Large intestine (tissue), 3 donors: ENCODE measurements at regions not wholly inside any gene's neighbourhood (a gene's known extent, or its start where the extent isn't known, plus 50 kb on each side); places are given as distances from the start of the nearest gene placed in this dataset.

Source experiments
- DNase-seq, 2 donors: peaks; one replicate each; pipeline versions ENCODE4 v3.0.0 to v3.0.0-alpha.2; 2013
- H3K27ac ChIP-seq: one replicate; pipeline ENCODE4 v1.5.1; 2013; ENCODE audit warnings: low read length
- H3K27me3 ChIP-seq: 2 replicates; pipeline ENCODE4 v1.6.1; 2013; ENCODE audit warnings: low read length; ENCODE audit not compliant: control insufficient read depth, insufficient read depth
- H3K36me3 ChIP-seq: 2 replicates; pipeline ENCODE4 v1.6.1; 2013; ENCODE audit warnings: low read length; ENCODE audit not compliant: control insufficient read depth, insufficient read depth
- H3K4me1 ChIP-seq: one replicate; pipeline ENCODE4 v1.6.1; 2013; ENCODE audit warnings: low read length; ENCODE audit not compliant: control insufficient read depth, insufficient read depth
- H3K4me3 ChIP-seq: one replicate; pipeline ENCODE4 v1.5.1; 2013; ENCODE audit warnings: low read length
- H3K9me3 ChIP-seq: one replicate; pipeline ENCODE4 v1.6.1; 2013; ENCODE audit warnings: mild to moderate bottlenecking, low read depth, low read length, moderate library complexity; ENCODE audit not compliant: control insufficient read depth
- WGBS: methylation state at CpG from one replicate; pipeline ENCODE4 v1.1.5; 2013; ENCODE audit warnings: low lambda C conversion rate; ENCODE audit not compliant: insufficient coverage; 5-methylcytosine and 5-hydroxymethylcytosine counted together

GRCh38 chr2:34492561-34493455 lies 893.7 kb upstream of the FAM98A start:
- DNase-seq: peak in 1 of 2 donors; percentile 24
- WGBS: no CpG with 5 or more reads among the region's 3 CpGs
- no peaks in the 10 kb centered on the region for H3K27me3 ChIP-seq

GRCh38 chr2:34486965-34487364 lies 887.9 kb upstream of the FAM98A start:
- Histone ChIP-seq H3K36me3 (no peaks in the 10 kb centered on the region), H3K9me3 (no peaks in the 10 kb centered on the region), H3K27ac (peak overlapping the region; percentile 59), H3K27me3 (no peaks in the 10 kb centered on the region), H3K4me1 (peaks cover 6% of the 10 kb centered on the region), H3K4me3 (no peak overlapping the region)
- WGBS: no CpG with 5 or more reads among the region's 2 CpGs
- peak; percentile 61 to 66 for DNase-seq

More at GRCh38 chr2:34492561-34493455, 893.7 kb upstream of the FAM98A start:
- H3K27ac ChIP-seq: no peak overlapping the region
- no peaks in the 10 kb centered on the region for H3K36me3 ChIP-seq
- no peaks in the 10 kb centered on the region for H3K9me3 ChIP-seq
- H3K4me1 ChIP-seq: peaks cover 3% of the 10 kb centered on the region
- H3K4me3 ChIP-seq: no peak overlapping the region

GRCh38 chr2:34481542-34481941 lies 882.4 kb upstream of the FAM98A start:
- H3K4me3 ChIP-seq: no peak overlapping the region

GRCh38 chr2:34480366-34480765 lies 881.3 kb upstream of the FAM98A start:
- no peaks in the 10 kb centered on the region for H3K4me1 ChIP-seq
- DNase-seq: no peak
- H3K4me3 ChIP-seq: no peak overlapping the region
- H3K27ac ChIP-seq: no peak overlapping the region
- 60% methylated on average over 1 of the region's 2 CpGs for WGBS
- H3K27me3 ChIP-seq: no peaks in the 10 kb centered on the region
- H3K36me3 ChIP-seq: no peaks in the 10 kb centered on the region
- H3K9me3 ChIP-seq: no peaks in the 10 kb centered on the region

More at GRCh38 chr2:34481542-34481941, 882.4 kb upstream of the FAM98A start:
- Histone ChIP-seq H3K4me1 (peaks cover 2% of the 10 kb centered on the region), H3K27ac (no peak overlapping the region), H3K9me3 (no peaks in the 10 kb centered on the region), H3K36me3 (no peaks in the 10 kb centered on the region), H3K27me3 (no peaks in the 10 kb centered on the region)
- WGBS: no CpG with 5 or more reads among the region's 3 CpGs
- no peak for DNase-seq

- H3K36me3 ChIP-seq: no peaks in the 10 kb centered on the region
- no peaks in the 10 kb centered on the region for H3K27me3 ChIP-seq
- H3K27ac ChIP-seq: no peak overlapping the region
- no peak for DNase-seq
- no CpG with 5 or more reads among the region's 1 CpG for WGBS
- no peaks in the 10 kb centered on the region for H3K9me3 ChIP-seq
- H3K4me3 ChIP-seq: no peak overlapping the region
- no peaks in the 10 kb centered on the region for H3K4me1 ChIP-seq
These were observed 876.1 kb upstream of the FAM98A start for GRCh38 chr2:34475156-34475555.

GRCh38 chr2:34474646-34475045 lies 875.5 kb upstream of the FAM98A start:
- WGBS: no CpG with 5 or more reads among the region's 1 CpG
- no peak for DNase-seq
- H3K4me3 ChIP-seq: no peak overlapping the region
- H3K4me1 ChIP-seq: no peaks in the 10 kb centered on the region
- H3K27me3 ChIP-seq: no peaks in the 10 kb centered on the region
- H3K27ac ChIP-seq: no peak overlapping the region
- H3K36me3 ChIP-seq: no peaks in the 10 kb centered on the region
- H3K9me3 ChIP-seq: no peaks in the 10 kb centered on the region

GRCh38 chr2:34447097-34447496 lies 848.0 kb upstream of the FAM98A start:
- Histone ChIP-seq H3K36me3 (no peaks in the 10 kb centered on the region), H3K4me1 (no peaks in the 10 kb centered on the region), H3K9me3 (no peaks in the 10 kb centered on the region), H3K27me3 (no peaks in the 10 kb centered on the region), H3K4me3 (no peak overlapping the region), H3K27ac (no peak overlapping the region)
- DNase-seq: no peak

- WGBS: 100% methylated on average over 2 of the region's 2 CpGs
- no peaks in the 10 kb centered on the region for H3K27me3 ChIP-seq
- DNase-seq: no peak
- H3K27ac ChIP-seq: no peak overlapping the region
- H3K36me3 ChIP-seq: no peaks in the 10 kb centered on the region
- H3K4me3 ChIP-seq: no peak overlapping the region
- no peaks in the 10 kb centered on the region for H3K4me1 ChIP-seq
- H3K9me3 ChIP-seq: peaks cover 11% of the 10 kb centered on the region
These were observed 824.2 kb upstream of the FAM98A start for GRCh38 chr2:34423301-34423700.

GRCh38 chr2:34419856-34420255 lies 820.8 kb upstream of the FAM98A start:
- no peaks in the 10 kb centered on the region for H3K36me3 ChIP-seq
- no peaks in the 10 kb centered on the region for H3K27me3 ChIP-seq
- H3K9me3 ChIP-seq: peaks cover 10% of the 10 kb centered on the region
- no peak for DNase-seq
- H3K4me1 ChIP-seq: no peaks in the 10 kb centered on the region
- no peak overlapping the region for H3K27ac ChIP-seq
- H3K4me3 ChIP-seq: no peak overlapping the region

GRCh38 chr2:34416856-34417255 lies 817.8 kb upstream of the FAM98A start:
- 100% methylated on average over 1 of the region's 2 CpGs for WGBS
- H3K36me3 ChIP-seq: no peaks in the 10 kb centered on the region
- H3K4me3 ChIP-seq: no peak overlapping the region
- H3K27me3 ChIP-seq: no peaks in the 10 kb centered on the region
- no peaks in the 10 kb centered on the region for H3K9me3 ChIP-seq
- DNase-seq: no peak
- H3K27ac ChIP-seq: no peak overlapping the region
- H3K4me1 ChIP-seq: no peaks in the 10 kb centered on the region

GRCh38 chr2:34414856-34415255 lies 815.8 kb upstream of the FAM98A start:
- Histone ChIP-seq H3K27ac (no peak overlapping the region), H3K27me3 (no peaks in the 10 kb centered on the region), H3K36me3 (no peaks in the 10 kb centered on the region), H3K4me1 (no peaks in the 10 kb centered on the region), H3K9me3 (no peaks in the 10 kb centered on the region), H3K4me3 (no peak overlapping the region)
- WGBS: 80% methylated on average over 1 of the region's 4 CpGs
- no peak for DNase-seq
